Omental fat pad (tissue), 3 donors: ENCODE measurements at regions not wholly inside any gene's neighbourhood (a gene's known extent, or its start where the extent isn't known, plus 50 kb on each side); places are given as distances from the start of the nearest gene placed in this dataset.
"Not testable (repeated sequence)": the region's sequence is repeated elsewhere in the genome, so short reads cannot be mapped to it uniquely, and the experiment has no call there.

ENCODE experiments used
- ATAC-seq: fragments of 150-250 bp; one replicate; pipeline ENCODE4 v1.9.1; 2016; ENCODE audit warnings: mild to moderate bottlenecking, moderate library complexity; ENCODE audit not compliant: low FRiP score
- DNase-seq: peaks from one replicate; pipeline ENCODE4 v3.0.0-alpha.2; 2019; ENCODE audit warnings: low spot score
- CTCF ChIP-seq, 3 donors: fragments of 450-650 bp; IDR thresholded peaks; one replicate each; pipeline ENCODE4 v1.5.1; 2016 to 2017; ENCODE audit warnings: antibody characterized with exemption in 3 of 3, mild to moderate bottlenecking in 3 of 3, moderate library complexity in 2 of 3

- ATAC-seq (no peak), DNase-seq (no peak)
- TF ChIP-seq CTCF (IDR thresholded peaks at IDR 0.05) = no peak
Measured at GRCh38 chr11:16598906-16599305, 139.5 kb upstream of the C11orf58 start.

GRCh38 chr11:16598032-16598431 is 140.4 kb upstream of the C11orf58 start:
- no peak for DNase-seq
- no peak for TF ChIP-seq CTCF (IDR thresholded peaks at IDR 0.05)
- ATAC-seq = no peak

GRCh38 chr11:16596231-16596630 is 142.2 kb upstream of the C11orf58 start:
- TF ChIP-seq CTCF (IDR thresholded peaks at IDR 0.05) = no peak
- DNase-seq (no peak), ATAC-seq (no peak)

- no peak for ATAC-seq
- TF ChIP-seq CTCF (IDR thresholded peaks at IDR 0.05) = no peak
- no peak for DNase-seq
Measured at GRCh38 chr11:16591157-16591556, 147.3 kb upstream of the C11orf58 start.

GRCh38 chr11:16587670-16588069 is 150.8 kb upstream of the C11orf58 start:
- no peak for TF ChIP-seq CTCF (IDR thresholded peaks at IDR 0.05)
- DNase-seq (no peak), ATAC-seq (no peak)

- no peak for TF ChIP-seq CTCF (IDR thresholded peaks at IDR 0.05)
- DNase-seq (no peak), ATAC-seq (no peak)
Measured at GRCh38 chr11:16584569-16584968, 153.9 kb upstream of the C11orf58 start.

GRCh38 chr11:16581078-16581477 is 157.4 kb upstream of the C11orf58 start:
- not testable (repeated sequence) for DNase-seq, ATAC-seq

- DNase-seq = no peak
- TF ChIP-seq CTCF (IDR thresholded peaks at IDR 0.05) = no peak
- ATAC-seq = no peak
Measured at GRCh38 chr11:16577490-16577889, 161.0 kb upstream of the C11orf58 start.

GRCh38 chr11:16574889-16575288 is 163.6 kb upstream of the C11orf58 start:
- not testable (repeated sequence) for ATAC-seq, DNase-seq
